ENCODE measurements at regions not wholly inside any gene's neighbourhood (a gene's known extent, or its start where the extent isn't known, plus 50 kb on each side); places are given as distances from the start of the nearest gene placed in this dataset.

GRCh38 chrX:145178268-145178667 is 69.0 kb upstream of the SPANXN1 start:
- TF ChIP-seq EZH2 (IDR thresholded peaks at IDR 0.05; ENCODE audit: insufficient read depth, poor library complexity, severe bottlenecking) (no peak), EZH2phosphoT487 (IDR thresholded peaks at IDR 0.05; ENCODE audit: insufficient read depth, low read depth) (no peak)

Data from GM23248 (cell line).